Ammon's horn (tissue), 1 donor: ENCODE measurements at regions not wholly inside any gene's neighbourhood (a gene's known extent, or its start where the extent isn't known, plus 50 kb on each side); places are given as distances from the start of the nearest gene placed in this dataset.
A peak's percentile ranks its signal among the peaks of the same experiment; 100 is the strongest.

Experiments
- DNase-seq: peaks from one replicate; pipeline ENCODE4 v3.0.0-alpha.2; 2016; ENCODE audit warnings: low spot score

GRCh38 chr2:4369826-4370419 is 666.5 kb downstream of the DCDC2C start:
- no peak for DNase-seq

- no peak for DNase-seq
These were observed 667.2 kb downstream of the DCDC2C start for GRCh38 chr2:4370422-4371090.

- no peak for DNase-seq
These were observed 677.7 kb downstream of the DCDC2C start for GRCh38 chr2:4381049-4381448.

- DNase-seq, result no peak
These were observed 678.4 kb downstream of the DCDC2C start for GRCh38 chr2:4381773-4382172.

- no peak for DNase-seq
These were observed 687.6 kb downstream of the DCDC2C start for GRCh38 chr2:4391013-4391412.

GRCh38 chr2:4404363-4404762 is 701.0 kb downstream of the DCDC2C start:
- DNase-seq, result no peak

GRCh38 chr2:4408321-4408720 is 704.9 kb downstream of the DCDC2C start:
- DNase-seq, result no peak

- no peak for DNase-seq
These were observed 709.3 kb downstream of the DCDC2C start for GRCh38 chr2:4412637-4413187.

GRCh38 chr2:4415171-4415570 is 711.8 kb downstream of the DCDC2C start:
- DNase-seq, result no peak

- no peak for DNase-seq
These were observed 712.5 kb downstream of the DCDC2C start for GRCh38 chr2:4415810-4416413.

- peak; percentile 10 for DNase-seq
These were observed 713.1 kb downstream of the DCDC2C start for GRCh38 chr2:4416431-4416830.

- no peak for DNase-seq
These were observed 714.4 kb downstream of the DCDC2C start for GRCh38 chr2:4417771-4418170.

- no peak for DNase-seq
These were observed 716.7 kb downstream of the DCDC2C start for GRCh38 chr2:4420032-4420431.

- DNase-seq, result no peak
These were observed 720.8 kb downstream of the DCDC2C start for GRCh38 chr2:4424153-4424552.

GRCh38 chr2:4427083-4427482 is 723.7 kb downstream of the DCDC2C start:
- no peak for DNase-seq

GRCh38 chr2:4445821-4446220 is 742.4 kb downstream of the DCDC2C start:
- DNase-seq, result no peak

GRCh38 chr2:4454907-4455306 is 751.5 kb downstream of the DCDC2C start:
- DNase-seq, result no peak

GRCh38 chr2:4455486-4456155 is 752.2 kb downstream of the DCDC2C start:
- DNase-seq, result no peak

- no peak for DNase-seq
These were observed 761.4 kb downstream of the DCDC2C start for GRCh38 chr2:4464634-4465266.

- DNase-seq, result no peak
These were observed 762.3 kb downstream of the DCDC2C start for GRCh38 chr2:4465671-4466070.

- DNase-seq, result no peak
These were observed 772.2 kb downstream of the DCDC2C start for GRCh38 chr2:4475618-4476017.

- DNase-seq, result no peak
These were observed 779.7 kb downstream of the DCDC2C start for GRCh38 chr2:4483050-4483449.
